Endothelial cell of umbilical vein (primary cell): ENCODE measurements at regions not wholly inside any gene's neighbourhood (a gene's known extent, or its start where the extent isn't known, plus 50 kb on each side); places are given as distances from the start of the nearest gene placed in this dataset.

Source experiments
- BruUV-seq: library from RNA; stranded (reverse); fragments of 400-500 nt; replicated peaks from 2 replicates; lab custom pipeline; 2021; lab: Mats Ljungman, UMichigan
- CTCF ChIA-PET: fragments of 300-600, 350-600 bp; sonication (Branson Sonifier 250); formaldehyde crosslinking; loops from one replicate; lab custom pipeline; 2021; ENCODE audit warnings: antibody characterized with exemption, inconsistent platforms; lab: Charles Lee
- POLR2A ChIA-PET: fragments of 300-600, 350-600 bp; sonication (Branson Sonifier 250); formaldehyde crosslinking; loops from one replicate; lab custom pipeline; 2021; ENCODE audit warnings: antibody characterized with exemption, inconsistent platforms; lab: Charles Lee
- DNase-seq: peaks from one replicate; pipeline ENCODE4 v3.0.0-alpha.2; 2011; ENCODE audit warnings: low read depth, low spot score
- FAIRE-seq: peaks from 2 replicates; lab custom pipeline; 2011; peaks lifted over from hg19 to GRCh38; lab: Jason Lieb, UNC
- H2AFZ ChIP-seq: 2 replicates; pipeline ENCODE4 v1.6.0; 2012; ENCODE audit warnings: low read depth, low read length, control low read depth, inconsistent platforms
- H3K27ac ChIP-seq: 2 replicates; pipeline ENCODE4 v1.5.1; 2011; ENCODE audit warnings: low read depth, mild to moderate bottlenecking, control low read depth, low read length, moderate library complexity; ENCODE audit not compliant: insufficient read depth
- H3K27me3 ChIP-seq, 2 experiments: 2 replicates each; pipeline versions ENCODE4 v1.6.0 to v1.6.1; 2011; ENCODE audit warnings: low read length in 2 of 2, mixed read lengths in 1 of 2; ENCODE audit not compliant: control insufficient read depth in 2 of 2, insufficient read depth in 2 of 2
- H3K36me3 ChIP-seq, 2 experiments: 2 replicates in 1 of 2; 3 replicates in 1 of 2; pipeline ENCODE4 v1.5.1; 2011; ENCODE audit warnings: low read length in 2 of 2, mild to moderate bottlenecking in 1 of 2, moderate library complexity in 1 of 2; ENCODE audit not compliant: control insufficient read depth in 2 of 2, insufficient read depth in 2 of 2; ENCODE audit errors: extremely low read depth in 1 of 2
- H3K4me1 ChIP-seq: 3 replicates; pipeline ENCODE4 v1.5.1; 2011; ENCODE audit warnings: mild to moderate bottlenecking, low read length; ENCODE audit not compliant: control insufficient read depth, insufficient read depth; ENCODE audit errors: extremely low read depth
- H3K4me2 ChIP-seq: 2 replicates; pipeline ENCODE4 v1.6.1; 2011; ENCODE audit warnings: low read length, control low read depth, mixed read lengths; ENCODE audit not compliant: insufficient read depth
- H3K4me3 ChIP-seq, 3 experiments: fragments of 200-600 bp in 1 of 3; sonication (generic), shearing (Covaris generic) in 1 of 3; replicated peaks in 1 of 3; 2 replicates each; pipeline ENCODE4 v1.5.1; 2011 to 2016; ENCODE audit warnings: control low read depth in 3 of 3, low read length in 3 of 3, mild to moderate bottlenecking in 2 of 3, inconsistent platforms in 1 of 3, low read depth in 1 of 3, moderate library complexity in 1 of 3; ENCODE audit not compliant: insufficient read depth in 1 of 3
- H3K79me2 ChIP-seq: 2 replicates; pipeline ENCODE4 v1.6.0; 2012; ENCODE audit warnings: low read length, inconsistent platforms; ENCODE audit not compliant: control insufficient read depth, insufficient read depth
- H3K9ac ChIP-seq: replicated peaks from 2 replicates; pipeline ENCODE3; 2011; ENCODE audit warnings: low read length, control low read depth; ENCODE audit not compliant: insufficient read depth; ENCODE audit errors: extremely low read depth
- H3K9me1 ChIP-seq: replicated peaks from 3 replicates; pipeline ENCODE4 v1.6.0; 2011; ENCODE audit warnings: mild to moderate bottlenecking, low read length; ENCODE audit not compliant: control insufficient read depth, insufficient read depth; ENCODE audit errors: extremely low read depth
- H3K9me3 ChIP-seq: replicated peaks from 2 replicates; pipeline ENCODE4 v1.5.1; 2012; ENCODE audit warnings: low read length, inconsistent platforms; ENCODE audit not compliant: control insufficient read depth, insufficient read depth
- H4K20me1 ChIP-seq: replicated peaks from 2 replicates; pipeline ENCODE3; 2011; ENCODE audit warnings: mild to moderate bottlenecking, low read length; ENCODE audit not compliant: control insufficient read depth, insufficient read depth; ENCODE audit errors: extremely low read depth
- CTCF ChIP-seq, 2 donors: IDR thresholded peaks; 1 replicate in 1 of 2; 2 replicates in 1 of 2; pipeline ENCODE4 v1.5.1; 2011; ENCODE audit warnings: low read length in 2 of 2, mild to moderate bottlenecking in 2 of 2, moderate library complexity in 2 of 2, control low read depth in 1 of 2, inconsistent platforms in 1 of 2, low read depth in 1 of 2; ENCODE audit not compliant: insufficient read depth in 1 of 2; ENCODE audit errors: extremely low read depth in 1 of 2
- EZH2 ChIP-seq: IDR thresholded peaks from 2 replicates; pipeline ENCODE4 v1.6.1; 2012; ENCODE audit warnings: borderline replicate concordance, low read depth, mild to moderate bottlenecking, moderate library complexity, low read length, inconsistent platforms; ENCODE audit not compliant: severe bottlenecking
- FOS ChIP-seq: IDR thresholded peaks from 2 replicates; pipeline ENCODE4 v1.6.1; 2011; ENCODE audit warnings: mild to moderate bottlenecking, low read length, moderate library complexity, borderline replicate concordance; ENCODE audit not compliant: insufficient read depth
- GATA2 ChIP-seq: IDR thresholded peaks from 2 replicates; pipeline ENCODE4 v1.7.0; 2011; ENCODE audit warnings: low read depth, mild to moderate bottlenecking, moderate library complexity, mixed read lengths, low read length; ENCODE audit not compliant: insufficient read length, insufficient read depth
- JUN ChIP-seq: IDR thresholded peaks from 2 replicates; pipeline ENCODE4 v1.6.1; 2011; ENCODE audit warnings: borderline replicate concordance, low read depth; ENCODE audit not compliant: insufficient read length, insufficient read depth
- MAX ChIP-seq: IDR thresholded peaks from 2 replicates; pipeline ENCODE4 v1.6.1; 2011; ENCODE audit not compliant: insufficient read depth, insufficient read length
- MYC ChIP-seq: IDR thresholded peaks from one replicate; pipeline ENCODE4 v1.6.1; 2011; ENCODE audit warnings: mild to moderate bottlenecking, low read depth, low read length
- POLR2A ChIP-seq: IDR thresholded peaks from 2 replicates; pipeline ENCODE4 v1.6.1; 2012; ENCODE audit warnings: low read depth, mild to moderate bottlenecking, control low read depth, low read length
- POLR2AphosphoS5 ChIP-seq: IDR thresholded peaks from 2 replicates; pipeline ENCODE4 v1.6.1; 2012; ENCODE audit warnings: low read depth, mild to moderate bottlenecking, control low read depth, low read length, moderate library complexity; ENCODE audit not compliant: insufficient read depth
- dilution Hi-C: fragments of 300-500 bp; cut with MboI; formaldehyde crosslinking; loops from one replicate; pipeline ENCODE4 v1.15.0; 2019; ENCODE audit warnings: low sequenced_read_pairs; ENCODE audit not compliant: extremely low pct_ligation_motif_present
- intact Hi-C: fragments of 100-400 bp; cut with micrococcal nuclease; formaldehyde crosslinking; loops from one replicate; pipeline ENCODE4 v1.10.0; 2022

GRCh38 chr3:11705049-11705448, 61.3 kb upstream of the VGLL4 start:
- Histone ChIP-seq H3K9me3 (no peaks in the 10 kb centered on the region), H3K4me2 (no peak overlapping the region), H4K20me1 (no peaks in the 10 kb centered on the region), H3K9ac (no peak overlapping the region), H3K27me3 (no peaks in the 10 kb centered on the region), H3K79me2 (no peaks in the 10 kb centered on the region), H3K27ac (no peak overlapping the region), H3K9me1 (no peaks in the 10 kb centered on the region), H3K4me3 (no peak overlapping the region), H2AFZ (no peak overlapping the region), H3K36me3 (peaks cover 0 to 5% of the 10 kb centered on the region in 2 experiments), H3K4me1 (no peaks in the 10 kb centered on the region)
- FAIRE-seq (no peak), DNase-seq (peak; percentile 82)
- BruUV-seq, result no TSS peak
- intact Hi-C loops, result loop anchor here (1.0 kb wide), 1 partner anchor 15 kb away; no protein-coding TSS in a partner anchor
- dilution Hi-C loops, result no loop called here
- POLR2A ChIA-PET, result no interaction called here
- TF ChIP-seq FOS, result peak; percentile 15
- peak; percentile 70 for TF ChIP-seq MAX
- TF ChIP-seq POLR2AphosphoS5, result peak; percentile 43
- no peak for TF ChIP-seq POLR2A
- TF ChIP-seq CTCF (IDR thresholded peaks at IDR 0.05; ENCODE audit: extremely low read depth in 1 of 2, insufficient read depth in 1 of 2, low read depth in 1 of 2, low read length in 2 of 2), result no peak
- CTCF ChIA-PET, result interaction anchor here (0.9 to 1.2 kb wide), 2 partner anchors 12 to 42 kb away, joined by 4 to 5 read pairs; no protein-coding TSS in a partner anchor

GRCh38 chr3:11703146-11703545, 59.4 kb upstream of the VGLL4 start:
- no peaks in the 10 kb centered on the region for H3K79me2 ChIP-seq
- no TSS peak for BruUV-seq
- no peak overlapping the region for H3K27ac ChIP-seq
- H3K9me1 ChIP-seq, result no peaks in the 10 kb centered on the region
- TF ChIP-seq POLR2A (no peak), MYC (no peak), FOS (no peak), GATA2 (no peak), JUN (no peak), POLR2AphosphoS5 (no peak), MAX (no peak), CTCF (IDR thresholded peaks at IDR 0.05; ENCODE audit: extremely low read depth in 1 of 2, insufficient read depth in 1 of 2, low read depth in 1 of 2, low read length in 2 of 2) (no peak), EZH2 (no peak)
- H3K9ac ChIP-seq, result no peak overlapping the region
- POLR2A ChIA-PET, result no interaction called here
- no peak overlapping the region for H3K4me3 ChIP-seq
- H3K36me3 ChIP-seq, result peaks cover 0 to 5% of the 10 kb centered on the region in 2 experiments
- dilution Hi-C loops, result no loop called here
- H2AFZ ChIP-seq, result no peak overlapping the region
- intact Hi-C loops, result no loop called here
- H4K20me1 ChIP-seq, result no peaks in the 10 kb centered on the region
- no peak for FAIRE-seq
- H3K9me3 ChIP-seq, result no peaks in the 10 kb centered on the region
- no peaks in the 10 kb centered on the region for H3K27me3 ChIP-seq
- CTCF ChIA-PET, result no interaction called here
- H3K4me2 ChIP-seq, result no peak overlapping the region
- no peak for DNase-seq
- H3K4me1 ChIP-seq, result no peaks in the 10 kb centered on the region
